Trophoblast cell (in vitro differentiated cells and primary cell): ENCODE measurements at regions not wholly inside any gene's neighbourhood (a gene's known extent, or its start where the extent isn't known, plus 50 kb on each side); places are given as distances from the start of the nearest gene placed in this dataset.

Experiments
- DNase-seq, 2 donors: peaks; one replicate each; pipeline ENCODE4 v3.0.0-alpha.2; 2016
- H2AFZ ChIP-seq: 2 replicates; pipeline ENCODE4 v1.6.1; 2013; ENCODE audit warnings: low read length, moderate library complexity, mild to moderate bottlenecking; ENCODE audit not compliant: insufficient read depth, poor library complexity
- H2AK5ac ChIP-seq: 2 replicates; pipeline ENCODE4 v1.6.1; 2013; ENCODE audit warnings: mild to moderate bottlenecking, low read length
- H2BK120ac ChIP-seq: 2 replicates; pipeline ENCODE4 v1.6.1; 2013; ENCODE audit warnings: low read length, mild to moderate bottlenecking, moderate library complexity; ENCODE audit not compliant: insufficient read depth, poor library complexity
- H2BK12ac ChIP-seq: 2 replicates; pipeline ENCODE4 v1.6.1; 2013; ENCODE audit warnings: mild to moderate bottlenecking, low read length, moderate library complexity
- H2BK5ac ChIP-seq: 2 replicates; pipeline ENCODE4 v1.6.1; 2013; ENCODE audit warnings: low read length, low read depth, moderate library complexity, mild to moderate bottlenecking; ENCODE audit not compliant: poor library complexity
- H3K14ac ChIP-seq: 2 replicates; pipeline ENCODE4 v1.6.1; 2013; ENCODE audit warnings: mild to moderate bottlenecking, low read length
- H3K18ac ChIP-seq: 2 replicates; pipeline ENCODE4 v1.6.1; 2013; ENCODE audit warnings: mild to moderate bottlenecking, low read length
- H3K23ac ChIP-seq: 2 replicates; pipeline ENCODE4 v1.6.1; 2013; ENCODE audit warnings: low read length
- H3K27ac ChIP-seq: 2 replicates; pipeline ENCODE4 v1.5.1; 2013; ENCODE audit warnings: low read depth, mild to moderate bottlenecking, inconsistent platforms, low read length, moderate library complexity
- H3K27me3 ChIP-seq: 2 replicates; pipeline ENCODE4 v1.6.1; 2013; ENCODE audit warnings: inconsistent platforms, mild to moderate bottlenecking, low read length, moderate library complexity; ENCODE audit not compliant: insufficient read depth
- H3K36me3 ChIP-seq, 2 experiments: 1 replicate in 1 of 2; 2 replicates in 1 of 2; pipeline ENCODE4 v1.6.1; 2013; ENCODE audit warnings: low read length in 2 of 2, mild to moderate bottlenecking in 2 of 2, moderate library complexity in 1 of 2; ENCODE audit not compliant: insufficient read depth in 2 of 2, control insufficient read depth in 1 of 2
- H3K4ac ChIP-seq: 2 replicates; pipeline ENCODE4 v1.6.1; 2013; ENCODE audit warnings: low read depth, mild to moderate bottlenecking, low read length, moderate library complexity
- H3K4me1 ChIP-seq, 2 experiments: 1 replicate in 1 of 2; 2 replicates in 1 of 2; pipeline ENCODE4 v1.6.1; 2013; ENCODE audit warnings: low read length in 2 of 2, mild to moderate bottlenecking in 2 of 2, moderate library complexity in 1 of 2; ENCODE audit not compliant: insufficient read depth in 2 of 2, control insufficient read depth in 1 of 2
- H3K4me2 ChIP-seq: 2 replicates; pipeline ENCODE4 v1.6.1; 2013; ENCODE audit warnings: inconsistent platforms, mild to moderate bottlenecking, low read length, moderate library complexity
- H3K4me3 ChIP-seq: 2 replicates; pipeline ENCODE4 v1.5.1; 2013; ENCODE audit warnings: mild to moderate bottlenecking, low read depth, low read length, inconsistent platforms
- H3K79me1 ChIP-seq: one replicate; pipeline ENCODE4 v1.6.1; 2013; ENCODE audit warnings: low read length
- H3K79me2 ChIP-seq: 2 replicates; pipeline ENCODE4 v1.6.1; 2013; ENCODE audit warnings: low read length, mild to moderate bottlenecking; ENCODE audit not compliant: control insufficient read depth, insufficient read depth, poor library complexity
- H3K9ac ChIP-seq: 2 replicates; pipeline ENCODE4 v1.6.1; 2013; ENCODE audit warnings: mild to moderate bottlenecking, low read length
- H3K9me3 ChIP-seq: 2 replicates; pipeline ENCODE4 v1.6.1; 2013; ENCODE audit warnings: low read depth, mild to moderate bottlenecking, control low read depth, inconsistent platforms, low read length; ENCODE audit not compliant: insufficient read depth
- H4K12ac ChIP-seq: 2 replicates; pipeline ENCODE4 v1.6.1; 2013; ENCODE audit warnings: low read depth, mild to moderate bottlenecking, low read length, moderate library complexity
- H4K8ac ChIP-seq: 2 replicates; pipeline ENCODE4 v1.6.1; 2013; ENCODE audit warnings: low read depth, mild to moderate bottlenecking, low read length, moderate library complexity
- H4K91ac ChIP-seq: one replicate; pipeline ENCODE4 v1.6.1; 2013; ENCODE audit warnings: low read depth, mild to moderate bottlenecking, low read length, moderate library complexity
- WGBS: extraction: QIAGEN DNeasy Blood & Tissue Kit; methylation state at CpG from one replicate; pipeline ENCODE4 v1.1.7; 2013; ENCODE audit warnings: missing lambda C conversion rate; ENCODE audit not compliant: insufficient read length, insufficient coverage; ENCODE audit errors: extremely low coverage; 5-methylcytosine and 5-hydroxymethylcytosine counted together

GRCh38 chr20:34172926-34173325 lies 60.9 kb upstream of the EIF2S2 start:
- Histone ChIP-seq H2AFZ (no peak overlapping the region), H4K8ac (no peak overlapping the region), H3K18ac (no peak overlapping the region), H2BK5ac (no peak overlapping the region), H3K4ac (no peak overlapping the region), H3K36me3 (no peaks in the 10 kb centered on the region), H3K9me3 (no peaks in the 10 kb centered on the region), H3K27ac (no peak overlapping the region), H3K23ac (no peak overlapping the region), H3K4me1 (no peaks in the 10 kb centered on the region), H3K9ac (no peak overlapping the region), H2AK5ac (no peak overlapping the region), H3K79me2 (no peaks in the 10 kb centered on the region), H4K91ac (no peak overlapping the region), H2BK12ac (no peak overlapping the region), H3K79me1 (no peaks in the 10 kb centered on the region), H4K12ac (no peak overlapping the region), H3K27me3 (no peaks in the 10 kb centered on the region), H3K4me3 (no peak overlapping the region), H3K14ac (no peak overlapping the region), H2BK120ac (no peak overlapping the region), H3K4me2 (no peak overlapping the region)
- DNase-seq, result no peak
- whole genome bisulfite sequencing, result no CpG with 5 or more reads among the region's 2 CpGs

- Histone ChIP-seq H2AFZ (no peak overlapping the region), H2BK120ac (no peak overlapping the region), H2AK5ac (no peak overlapping the region), H3K18ac (no peak overlapping the region), H3K23ac (no peak overlapping the region), H3K9me3 (no peaks in the 10 kb centered on the region), H3K4me3 (no peak overlapping the region), H3K27ac (no peak overlapping the region), H3K4me1 (no peaks in the 10 kb centered on the region), H3K4me2 (no peak overlapping the region), H3K4ac (no peak overlapping the region), H3K79me2 (no peaks in the 10 kb centered on the region), H2BK12ac (no peak overlapping the region), H3K79me1 (no peaks in the 10 kb centered on the region), H3K27me3 (no peaks in the 10 kb centered on the region), H3K14ac (no peak overlapping the region), H2BK5ac (no peak overlapping the region), H4K8ac (no peak overlapping the region), H3K9ac (no peak overlapping the region), H3K36me3 (no peaks in the 10 kb centered on the region), H4K12ac (no peak overlapping the region), H4K91ac (no peak overlapping the region)
- WGBS, result no CpG with 5 or more reads among the region's 3 CpGs
- DNase-seq, result no peak
Observed at GRCh38 chr20:34175079-34175478, 63.0 kb upstream of the EIF2S2 start.

DNA sequence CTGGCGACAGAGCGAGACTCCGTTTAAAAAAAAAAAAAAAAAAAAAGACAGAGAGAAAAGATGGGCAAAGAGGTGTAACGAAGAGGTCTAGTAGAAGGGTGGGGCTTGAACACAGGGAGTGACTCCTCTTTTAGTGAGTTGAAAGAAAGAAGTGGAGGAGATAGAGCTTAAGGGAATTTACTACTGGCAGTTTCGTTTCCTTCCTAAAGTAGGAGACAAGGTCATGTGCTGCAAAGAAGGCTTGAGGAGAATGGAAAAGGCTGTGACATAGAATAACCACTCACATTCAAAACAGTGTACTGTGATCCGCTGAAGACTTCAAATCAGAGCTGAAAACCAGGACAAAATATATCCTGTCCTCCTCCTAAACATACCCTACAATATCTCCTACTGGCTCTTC lies 63.8 kb upstream of the EIF2S2 start:
- DNase-seq, result no peak
- Histone ChIP-seq H3K9ac (no peak overlapping the region), H3K27ac (no peak overlapping the region), H3K4me1 (no peaks in the 10 kb centered on the region), H2BK12ac (no peak overlapping the region), H3K23ac (no peak overlapping the region), H3K36me3 (no peaks in the 10 kb centered on the region), H3K4me2 (no peak overlapping the region), H2AFZ (no peak overlapping the region), H4K91ac (no peak overlapping the region), H3K79me1 (no peaks in the 10 kb centered on the region), H3K79me2 (no peaks in the 10 kb centered on the region), H2BK120ac (no peak overlapping the region), H3K18ac (no peak overlapping the region), H4K12ac (no peak overlapping the region), H4K8ac (no peak overlapping the region), H2BK5ac (no peak overlapping the region), H3K9me3 (no peaks in the 10 kb centered on the region), H3K4me3 (no peak overlapping the region), H3K4ac (no peak overlapping the region), H3K14ac (no peak overlapping the region), H3K27me3 (no peaks in the 10 kb centered on the region), H2AK5ac (no peak overlapping the region)
- WGBS, result no CpG with 5 or more reads among the region's 6 CpGs

DNA sequence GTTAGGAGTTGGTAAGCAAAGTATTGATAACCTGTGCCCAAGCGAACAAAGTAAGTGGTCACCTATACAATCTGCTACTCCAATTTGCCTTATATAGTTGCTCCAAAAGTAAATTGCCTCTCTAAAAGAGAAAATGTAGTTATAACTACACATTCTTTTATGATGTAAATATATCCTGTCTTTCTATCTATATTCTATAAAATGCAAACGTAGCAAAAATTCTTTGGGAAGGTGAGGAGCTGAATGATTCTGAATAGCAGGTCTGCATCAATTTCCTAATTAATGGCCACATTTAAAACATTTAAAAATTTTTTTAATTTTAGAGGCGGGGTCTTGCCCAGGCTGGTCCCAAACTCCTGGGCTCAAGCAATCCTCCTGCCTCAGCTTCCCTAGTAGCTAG lies 64.2 kb upstream of the ASIP start:
- Histone ChIP-seq H3K79me2 (no peaks in the 10 kb centered on the region), H2BK120ac (no peak overlapping the region), H2BK12ac (no peak overlapping the region), H2AK5ac (no peak overlapping the region), H3K36me3 (no peaks in the 10 kb centered on the region), H3K9me3 (no peaks in the 10 kb centered on the region), H3K4ac (no peak overlapping the region), H3K14ac (no peak overlapping the region), H3K18ac (no peak overlapping the region), H3K23ac (no peak overlapping the region), H4K12ac (no peak overlapping the region), H4K8ac (no peak overlapping the region), H2AFZ (no peak overlapping the region), H3K4me1 (no peaks in the 10 kb centered on the region), H4K91ac (no peak overlapping the region), H3K27ac (no peak overlapping the region), H3K9ac (no peak overlapping the region), H3K4me2 (no peak overlapping the region), H3K27me3 (no peaks in the 10 kb centered on the region), H3K4me3 (no peak overlapping the region), H2BK5ac (no peak overlapping the region), H3K79me1 (no peaks in the 10 kb centered on the region)
- WGBS, result no CpG with 5 or more reads among the region's 3 CpGs
- no peak for DNase-seq
